ENCODE measurements at regions not wholly inside any gene's neighbourhood (a gene's known extent, or its start where the extent isn't known, plus 50 kb on each side); places are given as distances from the start of the nearest gene placed in this dataset.
"Not testable (repeated sequence)": the region's sequence is repeated elsewhere in the genome, so short reads cannot be mapped to it uniquely, and the experiment has no call there.

DNA sequence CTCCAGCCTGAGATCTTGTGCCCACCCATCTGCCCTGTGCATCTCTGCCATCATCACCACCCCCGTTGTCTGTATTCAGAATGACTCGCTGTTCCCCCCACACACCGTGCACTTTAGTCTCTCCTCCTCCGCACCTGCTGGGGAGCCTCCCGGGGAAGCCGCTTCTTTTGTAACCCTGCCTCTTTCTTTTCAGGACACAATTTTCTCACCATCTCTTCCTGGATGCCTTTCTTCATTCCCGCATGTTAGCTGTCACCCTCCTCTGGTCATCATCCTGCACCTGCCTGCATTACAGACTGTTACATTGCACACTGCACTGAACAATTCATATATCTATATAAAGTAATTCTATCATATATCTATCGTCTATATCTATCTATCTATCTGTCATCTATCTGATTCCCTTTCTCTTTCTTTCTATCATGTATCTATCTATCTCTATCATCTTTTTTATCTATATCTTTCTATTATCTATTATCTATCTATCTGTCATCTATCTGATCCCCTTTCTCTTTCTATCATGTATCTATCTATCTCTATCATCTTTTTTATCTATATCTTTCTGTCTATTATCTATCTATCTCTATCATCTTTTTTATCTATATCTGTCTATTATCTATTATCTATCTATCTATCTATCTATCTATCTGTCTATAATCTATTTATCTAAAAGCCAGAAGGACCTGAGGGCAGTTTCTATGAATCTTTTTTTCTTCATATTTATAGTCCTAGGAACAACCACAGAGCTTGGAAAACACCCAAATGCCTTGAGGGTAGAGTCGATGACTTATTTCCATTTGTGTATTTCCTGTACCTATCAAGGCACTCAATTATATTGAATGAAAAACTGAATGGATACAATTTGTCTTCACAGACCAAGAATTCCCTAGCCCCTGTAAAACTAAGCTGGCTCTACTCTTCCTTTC is 642.5 kb downstream of the ACTR3B start:
- no peak overlapping the region for H3K27ac Mint-ChIP-seq
- DNase-seq, result no peak
- H3K36me3 Mint-ChIP-seq (ENCODE audit: low read depth), result no peaks in the 10 kb centered on the region
- no peaks in the 10 kb centered on the region for H3K4me1 Mint-ChIP-seq (ENCODE audit: low read depth)
- CTCF ChIA-PET, result no interaction called here
- no peaks in the 10 kb centered on the region for H3K27me3 Mint-ChIP-seq (ENCODE audit: low read depth)
- intact Hi-C loops (cut with micrococcal nuclease), result no loop called here
- no peak overlapping the region for H3K4me3 Mint-ChIP-seq
- no peaks in the 10 kb centered on the region for H3K9me3 Mint-ChIP-seq

DNA sequence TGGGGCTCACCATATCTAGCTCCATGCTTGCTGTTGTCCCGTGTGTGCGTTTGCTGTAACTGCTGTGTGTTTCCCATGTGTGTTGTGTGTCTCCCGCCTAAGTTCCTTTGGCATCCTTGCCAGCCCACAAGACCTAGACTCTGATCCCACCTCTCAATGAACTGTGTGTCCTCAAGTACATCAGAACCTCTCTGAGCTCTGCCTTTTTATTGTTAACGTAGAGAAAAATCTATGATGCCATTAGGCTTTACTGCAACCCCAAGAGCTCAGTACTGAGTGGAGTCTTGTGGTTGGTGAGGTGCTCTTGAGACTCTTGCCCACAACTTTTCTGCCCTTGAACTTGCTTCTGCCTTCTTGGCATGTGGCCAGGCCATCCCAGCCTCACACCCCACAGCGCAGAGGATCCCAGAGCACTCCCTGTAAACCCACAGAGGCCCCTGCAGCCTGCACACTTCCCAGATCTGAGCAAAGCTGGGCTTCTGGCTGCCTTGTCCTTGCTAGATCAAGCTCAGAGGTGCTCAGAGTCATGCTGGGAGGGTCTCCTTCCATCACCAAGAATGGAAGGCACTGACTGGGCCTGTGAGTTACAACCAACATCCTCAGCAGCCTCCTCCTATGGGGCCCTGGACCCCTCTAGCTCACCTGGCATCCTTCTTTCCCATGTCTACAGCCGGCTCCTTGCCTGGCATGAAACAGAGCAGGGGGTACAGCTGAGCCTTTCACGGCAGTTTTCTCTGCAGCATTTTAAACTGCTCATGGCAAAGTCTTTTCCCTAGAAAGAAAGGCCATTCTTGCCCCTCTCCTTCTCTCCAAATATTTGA is 643.4 kb downstream of the ACTR3B start:
- Mint-ChIP-seq H3K4me3 (no peak overlapping the region), H3K27ac (no peak overlapping the region), H3K9me3 (no peaks in the 10 kb centered on the region), H3K4me1 (ENCODE audit: low read depth) (no peaks in the 10 kb centered on the region), H3K27me3 (ENCODE audit: low read depth) (no peaks in the 10 kb centered on the region), H3K36me3 (ENCODE audit: low read depth) (no peaks in the 10 kb centered on the region)
- no peak for DNase-seq
- intact Hi-C loops (cut with micrococcal nuclease), result no loop called here
- CTCF ChIA-PET, result no interaction called here

DNA sequence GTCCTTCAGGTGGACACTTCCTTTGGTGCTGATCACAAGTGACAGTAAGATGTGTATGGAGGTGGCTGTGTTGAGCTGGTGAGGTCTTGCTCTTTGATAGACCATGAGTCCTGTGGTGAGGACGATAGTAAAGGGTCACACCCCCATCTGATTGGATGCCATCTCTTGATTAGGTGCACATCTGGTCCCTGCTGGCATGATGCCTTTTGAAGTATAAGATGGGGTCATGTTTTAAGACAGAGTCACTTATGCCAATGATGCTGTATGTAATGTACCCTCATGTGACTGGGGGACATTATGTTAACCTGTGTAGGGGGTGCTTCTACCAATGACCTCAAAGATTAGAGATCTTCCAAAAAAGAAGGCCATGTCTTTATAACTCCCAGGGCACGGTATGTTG is 644.6 kb downstream of the ACTR3B start:
- H3K4me3 Mint-ChIP-seq, result no peak overlapping the region
- no peaks in the 10 kb centered on the region for H3K4me1 Mint-ChIP-seq (ENCODE audit: low read depth)
- no peaks in the 10 kb centered on the region for H3K27me3 Mint-ChIP-seq (ENCODE audit: low read depth)
- intact Hi-C loops (cut with micrococcal nuclease), result no loop called here
- CTCF ChIA-PET, result no interaction called here
- DNase-seq, result no peak
- H3K36me3 Mint-ChIP-seq (ENCODE audit: low read depth), result no peaks in the 10 kb centered on the region
- H3K27ac Mint-ChIP-seq, result no peak overlapping the region
- no peaks in the 10 kb centered on the region for H3K9me3 Mint-ChIP-seq

DNA sequence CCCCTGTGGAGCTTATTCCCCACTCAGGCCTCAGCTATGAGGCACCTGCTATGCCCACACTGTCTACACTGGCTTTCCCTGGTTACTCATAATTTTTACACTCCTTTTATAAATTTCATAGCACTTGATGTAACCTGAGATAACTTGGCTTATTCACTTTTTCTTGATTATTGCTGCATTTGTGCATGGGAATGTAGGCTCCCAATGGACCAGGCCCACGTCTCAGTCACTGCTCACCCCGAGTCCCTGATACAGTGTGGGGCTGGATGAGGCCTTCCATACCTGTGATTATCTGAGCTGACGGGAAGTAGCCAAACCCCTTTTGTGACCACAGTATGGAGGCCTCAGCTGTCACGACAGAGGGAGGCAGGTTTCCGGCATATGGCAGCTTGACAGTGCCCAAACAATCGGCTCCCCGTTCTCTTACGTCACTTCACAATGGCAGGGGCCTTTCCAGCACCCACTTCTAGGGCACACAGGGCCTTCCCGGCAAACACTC is 645.3 kb downstream of the ACTR3B start:
- H3K9me3 Mint-ChIP-seq, result no peaks in the 10 kb centered on the region
- intact Hi-C loops (cut with micrococcal nuclease), result no loop called here
- CTCF ChIA-PET, result no interaction called here
- H3K36me3 Mint-ChIP-seq (ENCODE audit: low read depth), result no peaks in the 10 kb centered on the region
- no peak for DNase-seq
- H3K4me3 Mint-ChIP-seq, result no peak overlapping the region
- H3K27me3 Mint-ChIP-seq (ENCODE audit: low read depth), result no peaks in the 10 kb centered on the region
- no peaks in the 10 kb centered on the region for H3K4me1 Mint-ChIP-seq (ENCODE audit: low read depth)
- H3K27ac Mint-ChIP-seq, result no peak overlapping the region

DNA sequence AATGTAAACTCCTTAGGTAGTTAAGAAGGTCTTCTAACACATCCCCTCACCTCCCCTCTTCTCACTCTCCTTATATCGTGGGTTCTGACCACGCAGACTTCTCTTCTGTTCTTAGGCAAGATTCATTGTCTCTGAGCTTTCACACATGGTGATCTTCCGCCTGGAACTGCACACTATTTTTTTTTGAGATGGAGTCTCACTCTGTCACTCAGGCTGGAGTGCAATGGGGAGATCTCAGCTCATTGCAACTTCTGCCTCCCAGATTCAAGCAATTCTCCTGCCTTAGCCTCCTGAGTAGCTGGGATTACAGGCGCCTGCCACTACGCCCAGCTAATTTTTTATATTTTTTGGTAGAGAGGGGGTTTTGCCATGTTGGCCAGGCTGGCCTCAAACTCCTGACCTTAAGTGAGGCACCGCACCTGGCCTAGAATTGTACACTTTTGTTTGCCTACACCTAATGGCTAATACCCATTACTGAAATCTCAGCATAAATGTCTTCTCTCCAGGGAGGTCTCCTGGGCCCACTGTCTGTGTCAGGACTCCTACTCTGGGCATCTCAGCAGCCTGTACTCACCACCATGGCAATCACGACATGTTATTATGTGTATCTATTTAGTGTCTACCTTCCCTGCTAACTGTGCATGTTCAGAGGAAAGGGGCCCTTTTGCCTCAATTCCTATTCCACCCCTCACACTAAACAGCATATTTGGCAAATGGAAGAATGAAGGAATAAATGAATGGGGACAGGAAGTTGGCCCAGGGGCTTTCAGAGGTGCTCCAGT is 646.3 kb upstream of the DPP6 start:
- intact Hi-C loops (cut with micrococcal nuclease), result no loop called here
- H3K27ac Mint-ChIP-seq, result no peak overlapping the region
- H3K27me3 Mint-ChIP-seq (ENCODE audit: low read depth), result no peaks in the 10 kb centered on the region
- H3K4me1 Mint-ChIP-seq (ENCODE audit: low read depth), result no peaks in the 10 kb centered on the region
- CTCF ChIA-PET, result no interaction called here
- no peaks in the 10 kb centered on the region for H3K9me3 Mint-ChIP-seq
- no peaks in the 10 kb centered on the region for H3K36me3 Mint-ChIP-seq (ENCODE audit: low read depth)
- H3K4me3 Mint-ChIP-seq, result no peak overlapping the region
- DNase-seq, result no peak

DNA sequence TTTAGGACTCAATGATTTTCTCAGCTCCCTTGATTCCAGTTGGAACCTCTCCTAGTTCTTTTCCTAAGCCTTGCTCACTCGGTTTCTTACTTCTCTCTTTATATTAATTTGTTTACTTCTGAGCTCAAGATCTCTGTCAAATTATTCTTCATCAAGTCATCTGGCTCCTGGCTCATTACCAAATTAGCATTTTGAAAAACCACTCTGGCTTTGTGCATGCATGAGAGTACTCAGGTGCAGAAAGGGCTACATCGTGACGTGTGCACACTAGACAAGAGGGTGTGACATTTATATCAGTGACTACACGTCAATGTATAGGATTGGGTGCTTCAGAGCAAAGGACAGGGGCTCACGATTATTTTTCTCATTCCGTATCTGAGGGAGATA is 645.7 kb upstream of the DPP6 start:
- intact Hi-C loops (cut with micrococcal nuclease), result no loop called here
- H3K4me1 Mint-ChIP-seq (ENCODE audit: low read depth), result no peaks in the 10 kb centered on the region
- no peaks in the 10 kb centered on the region for H3K9me3 Mint-ChIP-seq
- H3K36me3 Mint-ChIP-seq (ENCODE audit: low read depth), result no peaks in the 10 kb centered on the region
- H3K4me3 Mint-ChIP-seq, result no peak overlapping the region
- no peak for DNase-seq
- H3K27me3 Mint-ChIP-seq (ENCODE audit: low read depth), result no peaks in the 10 kb centered on the region
- H3K27ac Mint-ChIP-seq, result no peak overlapping the region
- CTCF ChIA-PET, result no interaction called here

DNA sequence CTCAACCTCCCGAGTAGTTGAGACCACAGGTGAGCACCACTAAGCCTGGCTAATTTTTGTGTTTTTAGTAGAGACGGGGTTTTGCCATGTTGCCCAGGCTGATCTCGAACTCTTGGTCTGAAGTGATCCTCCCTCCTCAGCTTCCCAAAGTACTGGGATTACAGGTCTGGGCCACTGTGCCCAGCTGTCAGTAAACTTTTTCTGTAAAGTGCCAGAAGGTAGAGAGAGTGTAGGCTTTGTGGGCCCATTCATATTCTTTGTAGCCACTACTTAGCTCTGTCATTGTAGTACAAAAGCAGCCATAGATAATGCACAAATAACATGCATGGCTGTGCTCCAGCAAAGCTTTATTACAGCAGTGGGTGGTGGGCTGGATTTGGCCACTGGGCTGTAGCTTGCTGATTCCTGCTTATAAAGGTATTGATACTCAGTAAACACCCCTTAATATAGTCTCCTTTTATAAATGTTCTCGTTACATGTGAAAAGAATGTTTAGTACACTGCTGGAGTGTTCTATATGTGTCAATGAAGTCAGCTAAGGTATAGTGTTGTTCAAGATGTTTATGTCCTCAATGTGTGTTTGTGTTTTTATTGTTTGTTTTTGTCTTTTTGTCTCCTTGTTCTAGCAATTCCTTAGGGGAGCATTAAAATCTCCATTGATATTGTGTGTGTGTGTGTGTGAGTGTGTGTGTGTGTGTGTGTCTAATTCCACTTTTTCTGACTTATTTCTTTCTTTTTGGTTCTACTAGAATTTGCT is 644.7 kb upstream of the DPP6 start:
- Mint-ChIP-seq H3K27ac (no peak overlapping the region), H3K9me3 (peaks cover under 1% of the 10 kb centered on the region), H3K4me1 (ENCODE audit: low read depth) (no peaks in the 10 kb centered on the region), H3K36me3 (ENCODE audit: low read depth) (no peaks in the 10 kb centered on the region), H3K27me3 (ENCODE audit: low read depth) (no peaks in the 10 kb centered on the region), H3K4me3 (no peak overlapping the region)
- no peak for DNase-seq
- intact Hi-C loops (cut with micrococcal nuclease), result no loop called here
- CTCF ChIA-PET, result interaction anchor here (1.0 kb wide), 1 partner anchor 10 kb away, joined by 7 read pairs; no protein-coding TSS in a partner anchor

DNA sequence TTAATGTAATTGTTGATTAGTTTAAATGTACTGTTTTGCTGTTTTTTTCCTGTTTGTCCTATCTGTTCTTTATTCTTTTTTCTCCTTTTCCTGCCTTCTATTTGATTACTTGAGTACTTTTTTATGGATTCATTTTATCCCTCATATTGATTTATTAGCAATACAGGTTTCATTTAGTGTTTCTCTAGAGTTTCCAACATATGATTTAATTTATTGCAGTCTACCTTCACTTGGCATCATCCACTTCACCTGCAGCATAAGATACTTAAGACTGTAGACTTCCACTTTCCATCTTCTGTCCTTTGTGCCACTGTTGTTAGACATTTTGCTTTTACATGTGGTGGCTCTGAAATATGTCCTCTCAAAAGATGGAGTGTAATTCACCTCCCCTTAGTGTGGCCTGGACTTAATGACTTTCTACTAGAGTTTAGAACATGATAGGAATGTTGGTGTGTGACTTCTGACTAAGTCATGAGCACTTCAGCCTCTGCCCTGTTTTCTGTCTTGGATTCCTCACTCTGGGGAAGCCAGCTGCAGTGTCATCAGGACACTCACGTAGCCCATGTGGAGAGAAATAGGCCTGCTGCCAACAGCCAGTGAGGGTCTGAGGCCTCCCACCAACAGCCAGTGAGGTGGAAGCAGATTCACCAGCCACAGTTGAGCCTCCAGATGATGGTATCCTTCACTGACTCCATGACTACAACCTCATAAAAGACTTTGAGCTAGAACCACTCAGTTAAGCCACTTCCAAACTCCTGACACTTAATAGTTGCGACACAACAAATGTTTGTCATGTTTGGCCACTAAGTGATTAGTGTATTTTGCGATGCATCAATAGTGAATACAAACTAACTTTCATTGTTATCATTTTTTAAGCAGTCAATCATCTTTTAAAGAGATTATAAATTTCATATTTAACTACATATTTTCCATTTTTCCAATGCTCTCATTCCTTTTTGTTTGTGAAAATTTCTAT is 643.5 kb upstream of the DPP6 start:
- no peaks in the 10 kb centered on the region for H3K27me3 Mint-ChIP-seq (ENCODE audit: low read depth)
- CTCF ChIA-PET, result interaction anchor here (1.0 kb wide), 1 partner anchor 12 kb away, joined by 7 read pairs; no protein-coding TSS in a partner anchor
- H3K4me1 Mint-ChIP-seq (ENCODE audit: low read depth), result no peaks in the 10 kb centered on the region
- intact Hi-C loops (cut with micrococcal nuclease), result no loop called here
- no peak overlapping the region for H3K4me3 Mint-ChIP-seq
- H3K27ac Mint-ChIP-seq, result no peak overlapping the region
- no peak for DNase-seq
- peaks cover 11% of the 10 kb centered on the region for H3K9me3 Mint-ChIP-seq
- H3K36me3 Mint-ChIP-seq (ENCODE audit: low read depth), result no peaks in the 10 kb centered on the region

DNA sequence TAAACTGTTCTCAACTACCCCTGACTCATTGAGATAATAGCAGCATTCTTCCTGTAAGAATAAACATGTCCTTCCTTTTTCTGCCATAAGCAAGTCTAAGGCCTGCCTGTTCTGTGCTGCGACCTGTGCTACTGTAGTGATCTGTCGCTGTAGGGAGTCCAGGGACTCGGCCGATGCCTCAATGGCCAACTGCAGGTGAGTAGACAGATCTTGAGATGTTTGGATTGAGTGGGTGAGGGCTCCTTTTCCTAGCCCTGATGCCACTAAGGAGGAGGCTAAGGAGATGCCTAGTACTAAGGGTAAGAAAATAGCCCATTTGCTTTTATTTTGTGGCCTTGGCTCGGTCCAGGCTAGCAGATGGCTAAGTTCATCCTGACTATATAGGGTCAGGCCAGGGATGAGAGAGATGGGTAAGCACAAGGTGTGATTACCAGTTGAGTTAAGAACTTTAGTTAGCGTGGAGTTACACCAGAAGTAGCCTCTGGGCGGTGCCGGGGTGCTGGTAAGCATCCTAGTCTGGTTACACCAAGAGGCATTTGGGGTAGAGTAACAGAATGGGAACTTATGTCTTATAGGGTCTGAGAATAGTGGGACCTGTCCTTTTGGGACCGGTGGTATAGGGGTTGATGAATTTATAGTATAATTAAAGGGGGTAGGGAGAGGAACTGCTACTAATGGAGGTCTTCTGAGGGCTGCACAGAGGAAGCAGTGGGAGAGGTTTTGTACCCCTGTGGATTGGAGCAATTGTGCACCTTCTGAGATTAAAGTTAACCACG is 642.4 kb upstream of the DPP6 start:
- CTCF ChIA-PET; H3K36me3 Mint-ChIP-seq (ENCODE audit: low read depth); intact Hi-C loops (cut with micrococcal nuclease); H3K27ac Mint-ChIP-seq; H3K4me1 Mint-ChIP-seq (ENCODE audit: low read depth); H3K27me3 Mint-ChIP-seq (ENCODE audit: low read depth); DNase-seq; H3K4me3 Mint-ChIP-seq: not testable (repeated sequence)
- H3K9me3 Mint-ChIP-seq, result peaks cover 11% of the 10 kb centered on the region

DNA sequence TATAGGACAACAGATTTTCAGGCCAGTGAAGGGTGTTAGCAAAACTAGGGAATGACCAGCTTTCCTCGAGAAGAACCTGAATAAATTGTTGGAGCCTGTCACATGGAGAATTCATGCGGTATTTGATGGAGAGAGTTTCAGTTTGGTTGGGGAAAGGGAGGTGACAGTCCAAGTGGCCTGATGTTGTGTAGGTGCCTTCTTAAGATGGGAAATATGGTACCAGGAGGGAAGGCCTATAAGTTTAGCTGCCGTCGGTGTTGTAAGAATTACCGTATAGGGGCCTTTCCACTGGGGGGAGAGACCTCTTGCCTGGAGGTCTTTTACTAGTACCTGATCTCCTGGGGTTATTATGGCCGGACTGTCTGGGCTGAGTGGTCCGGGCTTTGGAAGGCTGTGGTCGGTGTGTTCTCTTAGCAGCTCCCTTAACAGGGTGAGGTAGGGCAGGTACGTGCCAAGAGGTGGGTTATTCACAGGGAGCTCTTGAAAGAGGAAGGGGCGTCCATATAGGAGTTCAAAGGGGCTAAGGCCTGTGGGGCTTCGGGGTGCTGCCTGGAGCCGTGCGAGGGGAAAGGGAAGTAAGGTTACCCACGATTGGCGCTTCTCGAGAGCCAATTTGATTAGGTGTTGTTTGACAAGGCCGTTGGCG is 641.1 kb upstream of the DPP6 start:
- peaks cover 11% of the 10 kb centered on the region for H3K9me3 Mint-ChIP-seq
- DNase-seq; H3K4me1 Mint-ChIP-seq (ENCODE audit: low read depth); H3K27me3 Mint-ChIP-seq (ENCODE audit: low read depth); H3K27ac Mint-ChIP-seq; H3K36me3 Mint-ChIP-seq (ENCODE audit: low read depth); H3K4me3 Mint-ChIP-seq; intact Hi-C loops (cut with micrococcal nuclease): not testable (repeated sequence)
- CTCF ChIA-PET, result interaction anchor here (0.6 kb wide), 1 partner anchor 10 kb away, joined by 3 read pairs; no protein-coding TSS in a partner anchor

Data from activated naive CD4-positive, alpha-beta T cell treated with anti-CD3 and anti-CD28 coated beads for 36 hours (primary cell).